HG03558 (cell line): ENCODE measurements at regions not wholly inside any gene's neighbourhood (a gene's known extent, or its start where the extent isn't known, plus 50 kb on each side); places are given as distances from the start of the nearest gene placed in this dataset.
"Not testable (repeated sequence)": the region's sequence is repeated elsewhere in the genome, so short reads cannot be mapped to it uniquely, and the experiment has no call there.

ENCODE experiments used
- ATAC-seq: cut with Tn5 transposase; IDR thresholded peaks from one replicate; pipeline ENCODE4 v1.9.1; 2021; ENCODE audit warnings: moderate number of reproducible peaks; ENCODE audit not compliant: unreplicated experiment; ENCODE audit errors: extremely low read depth

DNA sequence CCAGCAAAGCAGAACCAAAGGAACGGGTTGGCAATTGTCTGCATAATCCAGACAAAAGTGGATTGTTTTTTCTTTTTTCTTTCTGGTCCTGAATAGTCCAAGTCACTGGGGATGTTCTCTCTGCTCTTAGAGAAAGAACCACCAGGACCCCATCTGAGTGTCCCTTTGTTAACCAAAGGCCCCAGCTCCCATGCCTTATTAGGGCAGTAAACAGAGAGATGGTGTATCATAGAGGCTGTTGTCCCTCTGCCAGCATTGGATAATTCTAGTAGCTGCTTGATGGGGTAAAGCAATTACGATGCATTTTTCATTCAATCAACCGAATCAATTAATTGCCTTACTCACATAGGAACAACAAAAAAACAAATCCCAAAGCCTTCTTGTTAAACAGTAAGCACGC, 213.0 kb downstream of the BUB3 start:
- no peak for ATAC-seq

DNA sequence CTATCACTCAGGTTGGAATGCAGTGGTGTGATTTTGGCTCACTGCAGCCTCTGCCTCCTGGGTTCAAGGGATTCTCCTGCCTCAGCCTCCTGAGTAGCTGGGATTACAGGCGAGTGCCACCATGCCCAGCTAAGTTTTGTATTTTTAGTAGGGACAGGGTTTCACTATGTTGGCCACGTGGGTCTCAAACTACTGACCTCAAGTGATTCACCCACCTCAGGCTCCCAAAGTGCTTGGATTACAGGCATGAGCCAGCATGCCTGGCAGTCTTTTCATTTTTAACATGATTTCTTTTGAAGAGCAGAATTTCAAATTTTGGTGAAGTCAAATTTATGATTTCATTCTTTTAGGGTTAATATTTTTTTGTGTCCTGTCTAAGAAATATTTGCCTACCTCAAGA, 217.4 kb downstream of the BUB3 start:
- not testable (repeated sequence) for ATAC-seq

DNA sequence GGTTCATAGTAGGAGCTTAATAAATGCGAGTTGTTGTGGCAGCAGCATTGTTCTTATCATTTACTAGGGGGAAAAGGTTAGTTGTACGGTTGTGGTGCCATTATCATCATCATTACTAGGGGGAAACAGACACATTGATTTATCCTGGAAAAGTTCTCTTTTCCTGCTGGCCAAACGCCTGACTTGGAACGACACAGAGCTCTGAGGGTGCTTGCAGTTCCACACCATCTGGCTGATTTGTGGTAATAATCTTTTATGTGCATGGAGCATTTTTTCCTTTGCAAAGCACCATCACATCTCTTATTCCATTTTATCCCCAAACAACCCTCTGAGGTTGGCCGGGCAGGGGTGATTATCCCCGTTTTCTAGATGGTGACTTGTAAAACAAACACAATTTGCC, 219.4 kb downstream of the BUB3 start:
- no peak for ATAC-seq

DNA sequence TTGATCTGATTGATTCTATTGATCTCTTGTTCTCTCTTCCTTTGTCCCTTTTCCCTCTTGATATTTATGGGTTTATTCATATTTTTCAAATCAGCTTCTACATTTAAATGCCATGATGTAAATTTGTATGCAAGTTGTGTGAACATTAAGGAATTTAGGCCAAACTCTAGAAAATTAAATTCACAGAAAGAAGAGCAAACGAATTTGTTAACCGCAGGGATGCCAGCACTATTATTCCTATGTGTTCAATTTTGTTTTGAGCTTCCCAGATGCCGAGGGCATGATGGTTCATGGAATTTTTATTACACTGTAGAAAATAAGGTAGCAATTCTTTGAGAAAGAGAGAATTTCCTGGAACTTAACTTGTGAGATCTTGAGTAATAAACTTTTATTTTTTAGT, 220.9 kb downstream of the BUB3 start:
- no peak for ATAC-seq

DNA sequence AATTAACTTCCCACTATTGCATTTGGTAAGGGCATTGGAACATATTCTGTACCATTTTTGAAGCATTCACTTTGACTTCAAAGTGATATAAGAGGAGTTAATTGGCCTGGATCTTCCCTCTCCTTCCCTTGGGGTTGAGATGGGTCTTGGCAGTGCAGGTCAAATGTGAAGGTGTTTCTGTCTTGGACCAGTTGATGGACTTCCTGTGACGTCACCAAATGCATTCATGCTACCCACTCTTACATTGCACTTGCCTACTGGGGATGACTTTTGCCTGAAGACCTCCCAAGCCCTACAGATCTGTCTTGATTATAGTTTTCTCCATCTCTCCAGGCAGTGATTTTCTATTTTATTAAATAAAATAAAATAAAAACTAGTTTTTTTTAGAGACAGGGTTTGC, 221.5 kb downstream of the BUB3 start:
- ATAC-seq: no peak

DNA sequence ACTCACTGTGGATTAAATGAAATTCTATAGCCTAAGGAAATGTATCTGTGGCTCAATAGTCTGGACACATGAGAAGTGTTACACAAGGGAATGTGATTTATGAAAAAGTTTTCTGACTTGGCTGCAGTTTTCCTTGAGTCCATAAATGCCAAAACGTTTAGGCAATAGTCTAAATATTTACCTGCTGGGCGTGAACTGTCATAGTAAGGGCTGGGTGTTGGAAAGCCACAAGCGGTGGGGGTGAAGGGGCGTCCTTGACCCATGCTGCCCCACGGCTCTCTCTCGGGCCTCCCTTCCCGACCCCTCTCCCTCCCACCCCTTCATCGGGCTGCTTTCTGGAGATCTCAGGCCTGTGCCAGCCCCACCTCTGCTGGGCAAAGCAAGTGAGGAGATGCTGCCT, 223.7 kb downstream of the BUB3 start:
- ATAC-seq: no peak

DNA sequence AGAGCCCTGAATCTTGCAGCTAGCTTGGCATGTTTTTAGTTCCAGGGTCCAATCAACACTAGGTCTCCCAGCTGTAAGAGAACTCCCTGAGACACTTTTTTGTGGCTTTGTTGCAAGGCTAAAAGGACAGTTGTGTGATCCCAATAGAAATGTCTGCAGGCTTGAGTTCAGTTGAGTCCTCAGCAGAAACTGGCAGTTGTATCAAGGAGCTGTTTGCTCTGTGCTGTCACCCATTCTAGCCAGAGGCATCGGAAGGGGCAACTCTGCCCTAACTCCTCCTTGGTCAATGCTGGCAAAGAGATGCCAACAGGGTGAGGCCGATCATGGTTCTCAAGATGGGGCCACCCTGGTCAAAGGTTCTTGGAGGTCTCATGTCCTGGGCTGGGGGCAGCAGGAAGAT, 224.1 kb downstream of the BUB3 start:
- ATAC-seq: no peak

DNA sequence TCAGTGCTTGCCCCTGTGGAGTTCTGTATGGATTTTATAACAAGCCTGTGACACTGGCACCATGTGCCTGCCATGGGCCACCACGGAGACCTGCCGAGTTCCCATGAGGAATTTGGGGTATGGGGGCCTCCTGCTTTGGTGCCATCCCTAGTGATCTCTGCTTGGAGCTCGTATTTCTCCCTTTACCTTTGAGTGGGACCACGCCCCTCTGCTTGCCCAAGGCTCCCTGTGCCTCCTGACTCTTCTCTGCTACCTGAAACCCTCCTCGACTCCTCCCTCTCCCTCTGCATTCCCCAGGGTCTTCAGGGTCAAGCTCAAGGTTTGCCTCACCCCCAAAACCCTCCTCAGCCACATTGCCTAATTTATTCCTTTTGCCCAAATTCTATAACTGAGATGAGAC, 225.0 kb downstream of the BUB3 start:
- ATAC-seq: no peak

DNA sequence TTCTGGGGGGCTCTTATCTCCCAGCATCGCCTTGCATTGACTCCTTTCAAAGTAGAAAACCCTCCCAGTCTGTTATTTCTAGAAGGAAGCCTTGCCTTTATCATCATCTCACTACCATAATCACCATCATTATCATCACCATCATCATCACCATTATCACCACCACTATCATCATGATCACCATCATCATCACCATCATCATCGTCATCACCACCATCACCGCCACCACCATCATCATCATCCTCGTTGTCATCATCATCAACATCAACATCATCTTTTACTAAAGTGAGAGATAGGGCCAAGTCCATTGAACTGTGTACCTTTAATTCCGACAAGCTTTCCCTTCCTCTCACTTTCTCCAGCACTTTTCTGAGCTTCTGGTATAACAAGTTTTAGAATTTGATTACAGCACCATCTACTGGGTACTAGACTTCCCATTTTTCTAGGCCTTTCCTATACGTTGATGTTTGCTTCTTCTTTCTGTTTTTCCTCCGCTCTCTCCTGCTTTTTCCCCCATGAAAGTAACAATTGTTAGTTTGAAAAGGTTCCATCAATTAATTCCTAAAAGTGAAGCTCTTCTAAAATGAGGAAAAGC, 226.4 kb downstream of the BUB3 start:
- ATAC-seq: no peak

DNA sequence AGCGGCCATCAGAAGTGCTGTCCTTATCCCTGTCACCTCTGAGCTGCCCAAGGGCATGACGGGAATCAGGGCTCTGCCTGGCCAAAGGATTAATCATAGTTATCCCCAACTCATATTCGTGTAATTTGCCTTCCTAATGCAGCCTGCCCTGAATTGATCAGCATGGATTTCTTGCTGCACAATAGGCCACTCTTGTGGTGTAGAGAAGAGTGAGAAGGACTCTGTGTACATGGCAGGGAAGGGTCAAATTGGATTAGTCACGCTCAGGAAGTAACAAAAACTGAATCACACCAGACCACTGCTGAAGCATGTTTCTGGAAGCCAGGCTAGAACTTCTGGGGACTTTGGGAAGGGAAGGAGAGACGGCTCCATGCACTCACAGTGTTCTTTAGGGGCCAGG, 227.0 kb downstream of the BUB3 start:
- ATAC-seq: no peak

DNA sequence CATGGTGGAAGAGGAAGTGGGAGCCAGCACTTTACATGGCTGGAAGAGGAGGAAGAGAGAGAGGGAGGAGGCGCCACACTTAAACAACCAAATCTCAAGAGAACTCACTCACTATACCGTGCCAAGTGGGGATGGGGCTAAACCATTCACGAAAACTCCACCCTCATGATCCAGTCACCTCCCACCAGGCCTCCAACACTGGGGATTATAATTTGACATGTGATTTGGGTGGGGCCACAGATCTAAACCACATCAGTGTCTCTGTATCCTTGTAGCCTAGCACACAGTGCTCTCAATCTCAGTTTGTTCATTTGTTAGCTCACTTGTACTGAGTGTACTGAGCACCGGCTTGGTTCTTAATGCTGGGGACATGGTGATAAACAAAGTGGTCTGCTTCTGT, 228.3 kb downstream of the BUB3 start:
- no peak for ATAC-seq

DNA sequence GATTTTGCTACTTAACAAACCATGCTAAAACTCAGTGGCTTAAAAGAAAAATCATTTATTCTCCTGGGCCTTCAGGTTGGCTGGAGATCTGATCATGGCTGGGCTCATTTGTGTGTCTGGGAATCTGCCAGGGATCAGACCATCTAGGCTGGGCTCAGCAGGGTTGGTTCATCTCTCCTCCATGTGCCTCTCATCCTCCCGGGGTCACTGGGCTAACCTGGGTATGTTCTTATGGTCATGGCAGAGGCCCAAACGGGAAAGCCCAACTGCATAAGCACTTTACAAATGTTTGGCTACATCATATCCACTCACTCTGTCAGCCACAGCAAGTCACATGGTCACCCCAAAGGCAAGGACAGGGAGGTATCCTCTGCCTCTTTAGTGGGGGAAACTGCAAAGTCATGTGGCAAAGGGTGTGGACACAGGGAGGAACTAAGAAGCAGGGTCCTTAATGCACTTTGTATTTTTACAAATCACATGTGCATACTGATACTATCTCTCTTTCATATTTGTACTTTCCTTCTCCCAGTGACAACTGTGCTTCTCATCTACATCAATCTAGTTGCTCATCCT, 231.4 kb downstream of the BUB3 start:
- ATAC-seq: no peak

DNA sequence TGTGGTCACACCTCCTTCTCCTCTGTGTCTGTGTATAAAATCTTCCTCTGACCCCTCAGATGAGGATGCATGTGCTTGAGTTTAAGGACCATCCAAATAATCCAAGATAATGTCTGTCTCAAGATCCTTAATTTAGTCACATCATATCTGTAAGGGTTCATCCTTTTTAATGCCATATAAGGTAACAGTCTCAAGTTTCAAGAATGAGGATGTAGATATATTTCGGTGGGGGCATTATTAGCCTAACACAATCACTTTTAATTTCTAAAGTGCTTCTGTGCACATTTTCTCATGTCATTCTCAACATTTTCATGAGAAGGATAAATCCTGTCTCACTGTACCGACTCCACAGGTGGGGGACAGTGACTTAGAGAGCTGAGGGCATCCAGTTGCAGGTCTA, 235.3 kb downstream of the BUB3 start:
- ATAC-seq: no peak

DNA sequence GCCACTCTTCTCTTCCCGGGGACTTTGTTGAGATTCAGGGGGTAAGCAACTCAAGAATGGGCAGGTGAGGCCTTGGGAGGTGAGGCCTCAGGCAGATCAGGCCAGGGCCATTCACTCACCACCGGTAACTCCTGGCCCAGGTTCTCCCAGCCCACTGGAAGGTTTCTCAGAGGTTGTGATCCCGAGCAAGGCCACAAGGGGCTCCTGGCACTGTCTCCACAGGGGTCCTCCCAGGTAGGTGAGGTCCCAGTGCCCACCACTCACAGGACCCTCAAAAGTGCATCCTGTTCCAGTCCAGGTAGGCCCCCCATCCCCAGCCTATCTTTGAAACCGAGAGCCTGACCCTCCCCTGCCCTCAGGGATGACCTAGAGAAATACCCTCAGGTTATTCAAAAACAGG, 236.1 kb downstream of the BUB3 start:
- no peak for ATAC-seq

DNA sequence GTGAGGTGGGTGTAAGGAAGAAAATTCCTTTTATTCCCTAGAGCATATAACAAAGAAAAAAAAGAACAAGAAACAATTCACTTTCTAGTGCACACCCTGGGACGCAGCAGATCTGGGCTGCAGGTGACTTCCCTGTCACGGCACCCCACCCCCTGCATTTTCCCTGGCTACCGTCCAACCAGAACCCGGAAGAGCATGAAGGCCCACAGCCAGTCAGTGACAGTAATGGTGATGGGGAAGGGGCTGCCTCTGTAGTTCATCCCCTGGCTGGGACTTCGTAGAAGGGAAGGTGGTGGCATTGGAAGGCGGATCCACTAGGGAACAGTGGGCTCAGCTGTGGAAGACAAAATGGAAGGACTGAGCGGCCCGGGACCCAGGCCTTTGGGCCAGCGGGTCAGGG, 236.7 kb downstream of the BUB3 start:
- ATAC-seq: no peak

DNA sequence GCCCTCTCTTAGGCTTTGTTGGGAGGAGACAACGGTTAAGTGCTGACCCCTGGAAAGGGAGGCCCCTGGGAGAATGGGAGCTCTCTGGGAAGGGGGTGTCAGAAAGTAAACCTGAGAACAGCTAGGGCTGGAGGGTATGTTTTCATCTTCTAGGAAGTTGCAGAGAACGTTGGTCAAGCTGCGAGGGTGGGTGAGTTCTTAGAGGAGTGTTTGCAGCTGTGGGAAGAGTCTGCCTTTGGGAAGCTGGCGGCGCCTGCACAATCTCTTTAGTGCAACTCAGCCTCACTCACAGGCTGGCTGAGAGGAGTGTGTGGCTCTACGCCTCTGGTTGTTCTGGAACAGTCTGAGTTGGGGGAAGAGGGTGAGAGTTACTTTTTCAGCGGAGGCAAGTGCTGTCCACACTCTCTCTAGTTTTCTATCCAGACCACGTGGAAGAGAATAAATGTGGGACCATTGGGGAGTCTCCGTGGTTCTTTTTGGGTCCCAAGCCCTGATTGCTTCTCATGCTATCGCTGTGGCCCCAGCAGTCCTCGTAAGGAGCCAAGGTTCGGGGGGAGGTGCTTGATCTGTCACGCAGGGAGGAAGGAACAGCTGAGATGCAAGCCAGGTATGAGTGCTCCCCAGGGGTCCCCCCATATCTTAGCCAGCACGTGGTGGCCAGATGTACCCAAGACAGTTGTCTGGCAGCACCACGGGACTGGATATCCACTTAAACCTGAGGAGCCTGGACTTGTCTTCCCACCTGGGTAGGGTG, 237.2 kb downstream of the BUB3 start:
- ATAC-seq: peak; percentile 10

DNA sequence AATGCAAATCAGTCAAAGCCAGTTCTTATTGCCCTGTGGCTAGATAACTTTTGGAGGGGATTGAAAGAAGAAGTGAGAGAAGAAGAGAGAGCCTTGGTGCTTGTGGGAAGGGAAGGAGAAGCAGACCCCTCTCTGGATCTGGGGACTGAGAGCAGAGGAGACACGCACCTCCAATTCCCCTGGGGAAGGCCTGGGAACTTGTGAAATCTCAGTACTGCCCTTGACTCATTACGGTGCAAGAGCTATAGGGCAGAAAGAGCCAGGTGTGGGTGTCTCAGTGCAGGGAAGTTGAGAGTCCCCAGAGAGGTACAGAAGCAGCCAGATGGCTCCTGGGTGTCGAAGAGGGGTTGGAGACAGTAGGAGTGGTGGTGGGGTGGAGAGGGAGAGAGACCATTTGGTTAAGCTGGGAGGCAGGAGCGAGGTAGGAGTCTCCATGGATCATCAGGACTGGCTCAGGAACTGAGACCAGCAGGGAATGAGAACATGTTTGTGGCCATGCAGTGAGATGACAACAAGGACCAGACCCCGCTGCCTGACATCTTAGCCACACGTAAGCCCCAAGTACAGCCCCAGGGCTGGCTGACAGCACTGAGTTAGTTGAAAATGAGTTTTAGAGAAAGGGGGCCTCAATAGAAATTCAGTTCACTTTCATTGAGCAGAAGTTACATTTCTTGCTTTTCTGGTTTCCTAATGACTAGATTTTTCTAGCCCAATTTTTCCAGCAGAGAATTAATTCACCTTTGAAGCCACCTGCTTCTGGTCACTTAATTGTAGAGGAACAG, 238.2 kb downstream of the BUB3 start:
- peak; percentile 61 for ATAC-seq

DNA sequence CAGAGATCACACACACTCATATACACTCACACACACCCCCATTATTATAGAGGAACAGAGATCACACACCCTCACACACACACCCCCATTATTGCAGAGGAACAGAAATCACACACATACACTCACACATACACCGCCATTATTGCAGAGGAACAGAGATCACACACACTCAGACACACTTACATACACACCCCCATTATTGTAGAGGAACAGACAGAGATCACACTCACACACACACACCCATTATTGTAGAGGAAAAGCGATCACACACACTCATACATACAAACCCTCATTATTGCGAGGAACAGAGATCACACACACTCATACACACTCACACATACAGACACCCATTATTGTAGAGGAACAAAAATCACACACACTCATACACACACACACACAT, 239.0 kb downstream of the BUB3 start:
- no peak for ATAC-seq

DNA sequence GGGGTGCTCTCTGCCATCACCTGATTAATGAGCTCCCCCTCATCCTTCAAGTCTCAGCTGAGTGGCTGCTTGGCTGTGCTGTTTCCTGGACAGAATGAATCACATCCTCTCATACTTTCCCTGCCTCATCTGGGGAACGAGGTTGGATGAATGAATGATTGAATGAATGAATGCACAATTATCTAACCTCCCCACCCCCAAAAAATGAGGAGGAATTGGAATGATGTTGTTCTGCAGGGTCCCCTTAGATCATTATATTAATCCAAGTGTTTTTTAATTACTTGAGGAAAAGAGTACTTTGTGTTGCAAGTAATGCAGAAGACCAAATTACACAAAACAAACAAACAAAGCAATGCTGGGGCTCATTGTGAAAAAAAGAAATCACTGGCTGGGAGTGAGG, 240.2 kb downstream of the BUB3 start:
- no peak for ATAC-seq

DNA sequence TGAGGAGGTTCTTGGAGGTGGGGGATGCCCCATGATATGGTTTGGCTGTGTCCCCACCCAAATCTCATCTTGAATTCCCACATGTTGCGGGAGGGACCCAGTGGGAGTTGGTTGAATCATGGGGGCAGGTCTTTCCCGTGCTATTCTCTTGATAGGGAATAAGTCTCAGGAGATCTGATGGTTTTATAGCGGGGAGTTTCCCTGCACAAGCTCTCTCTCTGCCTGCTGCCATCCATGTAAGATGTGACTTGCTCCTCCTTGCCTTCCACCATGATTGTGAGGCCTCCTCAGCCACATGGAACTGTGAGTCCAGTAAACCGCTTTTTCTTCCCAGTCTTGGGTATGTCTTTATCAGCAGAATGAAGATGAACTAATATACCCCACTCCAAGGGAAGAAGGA, 241.0 kb downstream of the BUB3 start:
- not testable (repeated sequence) for ATAC-seq

DNA sequence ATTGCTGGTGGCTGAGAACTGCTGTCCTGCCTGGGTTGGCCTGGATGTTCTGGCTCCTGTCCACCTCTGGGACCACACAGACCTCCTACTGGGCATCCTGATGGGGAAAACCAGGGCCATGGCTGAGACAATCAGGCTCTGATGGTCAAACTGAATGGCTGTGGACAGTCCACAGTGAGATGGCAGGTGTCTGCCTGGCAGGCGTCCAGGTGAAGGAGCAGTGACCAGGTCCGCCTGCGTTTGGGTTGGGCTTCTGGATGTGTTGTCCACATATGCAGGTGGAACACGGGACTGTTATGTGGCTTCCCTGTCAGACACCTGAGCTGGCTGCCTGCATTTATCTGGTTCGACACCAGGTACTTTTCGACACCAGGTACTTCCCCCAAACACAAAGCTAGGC, 241.7 kb downstream of the BUB3 start:
- ATAC-seq: no peak
